ACHN (cell line): ENCODE measurements at regions not wholly inside any gene's neighbourhood (a gene's known extent, or its start where the extent isn't known, plus 50 kb on each side); places are given as distances from the start of the nearest gene placed in this dataset.

Experiments used
- DNase-seq: peaks from one replicate; pipeline ENCODE4 v3.0.0-alpha.2; 2015
- in situ Hi-C: cut with HindIII; loops from 2 replicates; pipeline ENCODE4 v1.10.0; 2017; ENCODE audit warnings: low sequenced_read_pairs, low pct_ligation_motif_present, low pct_unique_long_range_greater_than_20kb

GRCh38 chr2:144078802-144079724, 440.9 kb downstream of the ZEB2 start:
- in situ Hi-C loops = no loop called here
- no peak for DNase-seq

GRCh38 chr2:144078106-144078505, 441.8 kb downstream of the ZEB2 start:
- in situ Hi-C loops = no loop called here
- no peak for DNase-seq

- DNase-seq = no peak
- in situ Hi-C loops = no loop called here
Measured at GRCh38 chr2:144074450-144074849, 445.5 kb downstream of the ZEB2 start.

GRCh38 chr2:144071461-144071860, 448.5 kb downstream of the ZEB2 start:
- no peak for DNase-seq
- in situ Hi-C loops = no loop called here

GRCh38 chr2:144067506-144067905, 452.4 kb downstream of the ZEB2 start:
- in situ Hi-C loops = no loop called here

GRCh38 chr2:144063602-144064001, 456.3 kb downstream of the ZEB2 start:
- no peak for DNase-seq
- in situ Hi-C loops = no loop called here

More at GRCh38 chr2:144067506-144067905, 452.4 kb downstream of the ZEB2 start:
- DNase-seq = no peak

- no peak for DNase-seq
- in situ Hi-C loops = no loop called here
Measured at GRCh38 chr2:144054911-144055310, 465.0 kb downstream of the ZEB2 start.

- DNase-seq = no peak
- in situ Hi-C loops = no loop called here
Measured at GRCh38 chr2:144052083-144052482, 467.8 kb downstream of the ZEB2 start.

- in situ Hi-C loops = no loop called here
- no peak for DNase-seq
Measured at GRCh38 chr2:144049137-144049536, 470.8 kb downstream of the ZEB2 start.

GRCh38 chr2:144048631-144049060, 471.3 kb downstream of the ZEB2 start:
- in situ Hi-C loops = no loop called here
- no peak for DNase-seq

GRCh38 chr2:144042751-144043150, 477.2 kb downstream of the ZEB2 start:
- in situ Hi-C loops = no loop called here
- DNase-seq = no peak

- no peak for DNase-seq
Measured at GRCh38 chr2:144041612-144042011, 478.3 kb downstream of the ZEB2 start.

GRCh38 chr2:144040834-144041233, 479.1 kb downstream of the ZEB2 start:
- in situ Hi-C loops = no loop called here
- DNase-seq = no peak

More at GRCh38 chr2:144041612-144042011, 478.3 kb downstream of the ZEB2 start:
- in situ Hi-C loops = no loop called here

GRCh38 chr2:144032566-144032965, 487.4 kb downstream of the ZEB2 start:
- no peak for DNase-seq
- in situ Hi-C loops = no loop called here

- in situ Hi-C loops = no loop called here
- no peak for DNase-seq
Measured at GRCh38 chr2:144030791-144031190, 489.1 kb downstream of the ZEB2 start.

GRCh38 chr2:144027593-144027992, 492.3 kb downstream of the ZEB2 start:
- in situ Hi-C loops = no loop called here
- DNase-seq = no peak

- DNase-seq = no peak
- in situ Hi-C loops = no loop called here
Measured at GRCh38 chr2:144026753-144027152, 493.2 kb downstream of the ZEB2 start.

GRCh38 chr2:144020047-144020446, 499.9 kb downstream of the ZEB2 start:
- in situ Hi-C loops = no loop called here
- no peak for DNase-seq

- no peak for DNase-seq
- in situ Hi-C loops = no loop called here
Measured at GRCh38 chr2:144015655-144016245, 504.2 kb downstream of the ZEB2 start.

- in situ Hi-C loops = no loop called here
Measured at GRCh38 chr2:144015036-144015435, 504.9 kb downstream of the ZEB2 start.

More at GRCh38 chr2:144015036-144015435, 504.9 kb downstream of the ZEB2 start:
- DNase-seq = no peak
